Heart left ventricle (tissue), 16 donors: ENCODE measurements at regions not wholly inside any gene's neighbourhood (a gene's known extent, or its start where the extent isn't known, plus 50 kb on each side); places are given as distances from the start of the nearest gene placed in this dataset.

ENCODE experiments used
- ATAC-seq, 4 donors: fragments of 200-7000 bp; cut with Tn5 transposase; one replicate each; pipeline ENCODE4 v1.9.1; 2020 to 2022; ENCODE audit warnings: moderate library complexity in 4 of 4, mild to moderate bottlenecking in 3 of 4, moderate number of reproducible peaks in 1 of 4
- DNase-seq, 5 donors: peaks; one replicate each; pipeline ENCODE4 v3.0.0-alpha.2; 2020
- H3K27ac ChIP-seq, 12 donors: fragments of 200-600 bp; sonication (generic) in 4 of 12; one replicate each; pipeline versions ENCODE4 v1.5.0 to v1.8.0; 2016 to 2022; ENCODE audit warnings: mild to moderate bottlenecking in 2 of 12
- H3K27me3 ChIP-seq, 9 donors: fragments of 200-600 bp; sonication (generic) in 2 of 9; one replicate each; pipeline versions ENCODE4 v1.5.1 to v1.8.0; 2016 to 2022; ENCODE audit warnings: mild to moderate bottlenecking in 3 of 9
- H3K36me3 ChIP-seq, 9 donors: fragments of 200-600 bp; sonication (generic) in 2 of 9; one replicate each; pipeline versions ENCODE4 v1.5.0 to v1.8.0; 2018 to 2022; ENCODE audit warnings: mild to moderate bottlenecking in 2 of 9
- H3K4me1 ChIP-seq, 12 donors: fragments of 200-600 bp; sonication (generic) in 4 of 12; one replicate each; pipeline versions ENCODE4 v1.5.0 to v1.8.0; 2016 to 2022; ENCODE audit warnings: mild to moderate bottlenecking in 3 of 12
- H3K4me3 ChIP-seq, 12 donors: fragments of 200-600 bp; sonication (generic) in 4 of 12; one replicate each; pipeline versions ENCODE4 v1.5.0 to v1.8.0; 2017 to 2022; ENCODE audit warnings: mild to moderate bottlenecking in 9 of 12, moderate library complexity in 4 of 12
- H3K9me3 ChIP-seq, 12 donors: fragments of 200-600 bp; sonication (generic) in 4 of 12; one replicate each; pipeline versions ENCODE4 v1.5.0 to v1.8.0; 2016 to 2022; ENCODE audit warnings: mild to moderate bottlenecking in 1 of 12
- CTCF ChIP-seq, 12 donors: fragments of 200-600 bp; sonication (generic) in 4 of 12; IDR thresholded peaks; one replicate each; pipeline versions ENCODE4 v1.5.0 to v1.8.0; 2018 to 2022; ENCODE audit warnings: antibody characterized with exemption in 12 of 12, mild to moderate bottlenecking in 5 of 12
- POLR2A ChIP-seq, 2 donors: fragments of 450-650 bp; IDR thresholded peaks; one replicate each; pipeline ENCODE4 v1.6.1; 2017; ENCODE audit warnings: antibody characterized with exemption in 2 of 2, mild to moderate bottlenecking in 2 of 2, moderate library complexity in 2 of 2
- WGBS, 4 donors: extraction: QIAGEN DNeasy Blood & Tissue Kit in 2 of 4; methylation state at CpG; one replicate each; pipeline versions ENCODE4 v1.1.5 to v1.1.7; 2013 to 2018; 5-methylcytosine and 5-hydroxymethylcytosine counted together
- intact Hi-C, 10 donors: fragments of 100-400 bp; cut with DNase I; formaldehyde crosslinking; loops; one replicate each; pipeline versions ENCODE4 v1.11.1 to v1.14.2; 2022
- donor health status: ischemic (EF 13 %, LVEDD 7.1; RV severe dilation, severe dysfunction).
- donor health status: healthy with polysubstance abuse.
- donor health status: DM: no; HTN: yes; CAD: no.
- donor health status: DM: no; HTN: no; CAD: no.
- donor health status: ischemic (EF 25% LVEDD 6.9; RV normal size, moderate dysfunction).
- donor health status: ischemic (EF 25% LVEDD 5.7; RV mildly dilated, moderate dysfunction).
- donor health status: healthy.
- donor health status: DM: yes; HTN: yes; CAD: no.
- donor health status: ischemic (EF 35%, LVEDD 5.7; RV mildly dilated, moderate dysfunction).
- donor health status: nonischemic (EF 11% LVEDD 7.7; RV severe dilation, severe dysfunction).
- donor health status: DM: yes; HTN: yes; CAD: no.
- donor health status: PGD.
- donor health status: ischemic (EF 29% LVEDD 5.4; RV normal size, mild dysfunction).
- donor health status: nonischemic (EF 23%, LVEDD 6.1; RV moderate dilation, normal function).

- H3K4me3 ChIP-seq, result no peak overlapping the region
- TF ChIP-seq CTCF (IDR thresholded peaks at IDR 0.05) (no peak), POLR2A (IDR thresholded peaks at IDR 0.05) (no peak)
- H3K4me1 ChIP-seq, result peaks cover 0 to 10% (median 0%) of the 10 kb centered on the region in 12 donors
- no peak overlapping the region for H3K27ac ChIP-seq
- H3K36me3 ChIP-seq, result no peaks in the 10 kb centered on the region
- DNase-seq, result no peak
- intact Hi-C loops, result loop anchor here in 3 of 10 donors (5.0 to 10.0 kb wide), 3 partner anchors 113 to 477 kb away; no protein-coding TSS in a partner anchor
- 93 to 95% (median 94%) methylated on average over 2 of the region's 2 CpGs for WGBS, 4 donors
- ATAC-seq, result no peak
- H3K9me3 ChIP-seq, result no peaks in the 10 kb centered on the region
- no peaks in the 10 kb centered on the region for H3K27me3 ChIP-seq
These were observed 167.0 kb upstream of the PLXNC1 start for GRCh38 chr12:93981411-93981810.

DNA sequence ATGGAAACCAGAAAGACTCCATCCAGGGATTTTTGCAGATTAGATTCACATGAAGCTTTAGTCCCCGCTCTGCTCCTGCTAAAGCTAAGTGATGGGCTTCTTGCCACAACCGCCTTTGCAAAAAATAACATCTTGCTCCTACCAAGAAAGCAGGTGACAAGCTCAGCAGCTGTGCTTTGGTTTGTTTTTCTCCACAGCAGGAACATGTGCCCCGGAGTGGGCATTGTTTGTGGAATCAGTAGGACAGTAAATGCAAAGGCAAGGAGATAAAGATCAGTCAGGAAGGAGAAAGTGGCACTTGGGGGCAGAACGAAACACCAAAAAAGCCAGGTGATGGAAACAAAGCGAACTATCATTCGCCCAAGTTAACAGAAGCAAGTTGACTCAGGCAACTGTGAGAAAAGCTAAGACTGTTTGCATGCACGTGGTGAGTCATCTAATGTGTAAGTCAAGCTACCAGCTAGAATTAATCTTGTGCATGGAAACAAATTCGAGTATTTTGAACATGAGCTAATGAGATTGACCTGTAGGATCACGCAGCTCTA, 165.5 kb upstream of the PLXNC1 start:
- TF ChIP-seq POLR2A (IDR thresholded peaks at IDR 0.05), result no peak
- no peak for TF ChIP-seq CTCF (IDR thresholded peaks at IDR 0.05)
- DNase-seq (no peak), ATAC-seq (no peak)
- Histone ChIP-seq H3K27me3 (no peaks in the 10 kb centered on the region), H3K36me3 (no peaks in the 10 kb centered on the region), H3K27ac (no peak overlapping the region), H3K4me3 (no peak overlapping the region), H3K9me3 (no peaks in the 10 kb centered on the region), H3K4me1 (peaks cover 0 to 10% (median 0%) of the 10 kb centered on the region in 12 donors)
- intact Hi-C loops, result loop anchor here in 3 of 10 donors (5.0 to 10.0 kb wide), 3 partner anchors 112 to 478 kb away; no protein-coding TSS in a partner anchor
- 75 to 79% (median 77%) methylated on average over 9 of the region's 9 CpGs for WGBS, 4 donors

DNA sequence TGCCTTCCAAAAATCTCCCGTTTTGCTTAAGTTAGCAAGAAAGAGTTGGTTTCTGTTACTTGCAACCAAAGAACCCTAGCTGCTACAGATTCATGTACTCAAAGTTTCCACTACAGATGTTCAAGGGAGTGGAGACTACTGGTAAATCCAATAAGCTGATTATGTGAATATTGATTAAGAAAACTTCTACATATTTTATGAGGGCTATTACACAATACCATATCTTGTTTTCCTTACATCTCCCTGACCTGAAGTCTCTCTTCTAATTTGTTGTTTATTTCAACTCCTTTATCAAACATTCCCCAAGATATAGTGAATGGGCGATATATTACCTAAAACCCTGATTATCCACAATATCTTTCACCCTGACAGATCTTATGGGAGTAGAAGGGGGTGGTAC, 164.4 kb upstream of the PLXNC1 start:
- H3K4me3 ChIP-seq, result no peak overlapping the region
- ATAC-seq (no peak), DNase-seq (no peak)
- H3K36me3 ChIP-seq, result no peaks in the 10 kb centered on the region
- TF ChIP-seq CTCF (IDR thresholded peaks at IDR 0.05) (no peak), POLR2A (IDR thresholded peaks at IDR 0.05) (no peak)
- no peak overlapping the region for H3K27ac ChIP-seq
- H3K4me1 ChIP-seq, result peaks cover 0 to 3% (median 0%) of the 10 kb centered on the region in 12 donors
- no peaks in the 10 kb centered on the region for H3K9me3 ChIP-seq
- intact Hi-C loops, result loop anchor here in 3 of 10 donors (5.0 to 10.0 kb wide), 3 partner anchors 111 to 479 kb away; no protein-coding TSS in a partner anchor
- 87 to 97% (median 94%) methylated on average over 2 of the region's 2 CpGs for WGBS, 4 donors
- no peaks in the 10 kb centered on the region for H3K27me3 ChIP-seq

GRCh38 chr12:93989949-93990348, 158.4 kb upstream of the PLXNC1 start:
- Histone ChIP-seq H3K36me3 (no peaks in the 10 kb centered on the region), H3K27ac (no peak overlapping the region), H3K9me3 (no peaks in the 10 kb centered on the region), H3K27me3 (no peaks in the 10 kb centered on the region), H3K4me1 (peaks cover 0 to 16% (median 0%) of the 10 kb centered on the region in 12 donors), H3K4me3 (no peak overlapping the region)
- DNase-seq, result no peak
- intact Hi-C loops, result loop anchor here (2.0 to 10.0 kb wide), 11 partner anchors 52 to 485 kb away; no protein-coding TSS in a partner anchor
- WGBS, 4 donors, result 93 to 97% (median 95%) methylated on average over 1 of the region's 1 CpG
- ATAC-seq, result no peak
- TF ChIP-seq POLR2A (IDR thresholded peaks at IDR 0.05) (no peak), CTCF (IDR thresholded peaks at IDR 0.05) (no peak)
